COR-L47 (cell line): ENCODE measurements at regions not wholly inside any gene's neighbourhood (a gene's known extent, or its start where the extent isn't known, plus 50 kb on each side); places are given as distances from the start of the nearest gene placed in this dataset.
A peak's percentile ranks its signal among the peaks of the same experiment; 100 is the strongest.
"Not testable (repeated sequence)": the region's sequence is repeated elsewhere in the genome, so short reads cannot be mapped to it uniquely, and the experiment has no call there.

ENCODE experiments used
- DNase-seq: peaks from one replicate; lab custom pipeline; 2025; lab: John Stamatoyannopoulos, UW

DNA sequence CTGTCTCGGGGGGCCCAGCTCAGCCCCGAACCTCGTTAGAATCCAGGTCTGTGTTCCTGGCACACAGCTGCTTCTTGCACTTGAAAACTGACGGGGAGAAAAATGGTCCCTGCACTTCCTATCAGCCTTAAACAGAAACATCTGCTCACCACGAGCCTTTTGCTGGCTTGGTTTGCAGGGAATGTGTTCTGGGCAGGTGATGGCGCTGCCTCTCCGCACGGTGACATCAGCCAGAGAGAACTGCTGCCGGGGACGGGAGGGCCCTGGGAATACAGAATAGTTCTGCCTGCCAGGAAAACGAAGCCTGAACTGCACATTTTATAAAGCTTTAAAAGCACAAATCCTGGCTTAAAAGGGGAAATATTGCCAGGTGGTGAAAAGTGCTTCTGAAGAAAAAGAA is 622.5 kb downstream of the TYW1 start:
- no peak for DNase-seq

DNA sequence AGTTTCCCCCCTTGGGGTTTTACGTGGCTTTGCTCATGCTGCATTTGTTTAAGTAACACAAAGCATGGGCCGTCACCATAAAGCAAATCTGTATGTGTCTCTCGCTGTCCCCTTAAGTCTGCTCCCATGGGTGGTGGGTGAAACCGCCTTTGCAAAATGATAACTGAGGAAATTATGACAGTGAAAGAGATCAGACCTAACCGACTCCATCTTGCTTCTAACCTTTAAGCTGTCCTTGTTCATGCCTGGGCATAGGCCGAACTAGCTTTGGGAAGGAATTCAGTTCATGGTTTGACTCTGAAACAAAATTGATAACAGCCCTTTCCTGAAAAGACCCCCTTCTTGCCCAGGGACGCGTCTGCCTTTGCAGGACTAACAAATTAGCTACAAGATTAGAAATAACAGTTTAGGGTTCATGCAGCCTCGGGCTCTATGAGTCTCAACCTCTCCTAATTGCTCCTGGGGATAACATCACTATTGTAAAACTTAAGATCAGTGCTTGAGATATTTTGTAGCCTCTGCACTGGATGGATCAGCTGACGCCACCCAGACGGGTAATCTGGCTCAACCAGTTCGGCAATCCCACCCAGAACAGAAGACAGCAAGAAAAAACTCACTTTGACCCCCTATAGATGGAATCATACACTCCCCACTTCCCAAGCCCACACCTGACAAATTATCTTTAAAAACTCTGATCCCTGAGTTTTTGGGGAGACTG is 623.7 kb downstream of the TYW1 start:
- no peak for DNase-seq

DNA sequence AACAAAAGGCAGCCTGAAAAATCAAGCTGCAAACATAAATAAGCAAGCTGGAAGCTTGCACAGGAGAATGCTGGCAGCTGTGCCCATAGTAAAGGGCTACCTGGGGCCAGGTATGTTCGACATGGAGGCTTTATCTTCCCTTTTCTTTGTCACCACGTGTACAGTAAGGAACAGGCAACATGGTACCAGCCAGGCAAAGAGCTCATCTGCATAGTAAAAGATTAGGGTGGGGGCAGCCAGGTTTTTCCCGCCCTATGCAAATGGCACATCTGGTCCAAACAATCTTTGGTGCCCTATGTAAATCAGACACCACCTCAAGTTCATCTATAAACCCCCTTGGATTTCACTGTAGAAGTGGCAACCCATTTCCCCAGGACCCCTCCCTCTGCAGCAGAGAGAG is 625.1 kb downstream of the TYW1 start:
- DNase-seq: no peak

DNA sequence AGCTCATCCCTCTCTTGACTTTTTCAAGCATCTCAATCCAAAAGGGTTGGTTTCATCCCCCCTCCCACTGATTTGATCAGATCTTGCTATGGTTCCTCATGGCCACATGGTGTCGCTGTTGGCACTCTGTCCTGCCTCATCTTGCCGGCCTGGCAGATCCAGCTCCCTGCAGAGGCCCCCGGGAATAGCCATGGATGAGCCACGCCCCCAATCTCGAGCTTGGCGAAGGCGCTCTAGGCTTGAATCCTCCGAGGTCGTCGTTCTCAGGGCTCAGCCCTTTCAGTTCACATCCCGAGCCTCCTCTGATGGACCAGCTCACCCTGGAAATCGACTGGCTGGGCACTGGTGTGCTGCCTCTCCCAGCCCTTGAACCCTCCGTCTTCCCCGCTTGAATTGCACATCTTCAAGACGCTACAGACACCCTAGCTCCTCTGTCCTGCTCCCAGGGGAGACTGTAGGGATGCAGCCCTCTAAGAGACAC is 628.7 kb downstream of the TYW1 start:
- peak; percentile 80 for DNase-seq

DNA sequence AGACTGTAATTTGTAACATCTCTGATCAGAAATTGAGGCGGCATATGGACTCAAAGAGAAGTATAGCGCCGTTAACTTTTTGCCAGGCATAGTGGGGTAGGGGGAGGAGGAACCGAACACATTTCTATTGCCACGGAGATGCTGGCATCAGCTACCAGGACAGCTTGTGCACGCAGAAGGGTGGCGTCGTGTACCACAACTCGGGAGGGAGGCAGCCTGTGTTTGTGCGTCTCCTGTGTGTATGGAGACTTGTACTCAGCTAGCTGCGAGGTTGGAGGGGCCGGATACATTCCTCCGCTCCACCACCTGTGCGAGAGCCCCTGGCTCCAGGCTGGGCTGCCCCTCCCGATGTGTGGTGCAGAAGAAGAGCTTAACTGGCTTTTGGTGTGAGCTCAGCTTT is 634.8 kb downstream of the TYW1 start:
- DNase-seq: no peak

DNA sequence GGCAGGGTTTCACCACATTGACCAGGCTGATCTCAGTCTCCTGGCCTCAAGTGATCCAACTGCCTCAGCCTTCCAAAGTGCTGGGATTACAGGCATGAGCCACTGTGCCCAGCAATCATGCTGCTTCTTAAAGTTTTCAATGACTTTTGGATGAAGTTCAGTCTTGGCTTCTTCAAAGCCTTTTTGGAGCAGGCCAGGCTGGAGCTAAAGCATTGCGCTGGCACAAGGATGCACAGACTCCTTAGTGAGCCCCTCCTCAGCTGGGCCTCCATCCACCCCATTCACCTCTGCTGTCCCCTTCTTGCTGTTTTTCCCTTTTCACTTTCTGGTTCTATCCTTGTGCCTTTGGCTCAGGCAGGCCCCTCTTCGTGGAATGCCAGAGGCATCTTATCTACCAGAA is 638.6 kb downstream of the TYW1 start:
- DNase-seq: no peak

DNA sequence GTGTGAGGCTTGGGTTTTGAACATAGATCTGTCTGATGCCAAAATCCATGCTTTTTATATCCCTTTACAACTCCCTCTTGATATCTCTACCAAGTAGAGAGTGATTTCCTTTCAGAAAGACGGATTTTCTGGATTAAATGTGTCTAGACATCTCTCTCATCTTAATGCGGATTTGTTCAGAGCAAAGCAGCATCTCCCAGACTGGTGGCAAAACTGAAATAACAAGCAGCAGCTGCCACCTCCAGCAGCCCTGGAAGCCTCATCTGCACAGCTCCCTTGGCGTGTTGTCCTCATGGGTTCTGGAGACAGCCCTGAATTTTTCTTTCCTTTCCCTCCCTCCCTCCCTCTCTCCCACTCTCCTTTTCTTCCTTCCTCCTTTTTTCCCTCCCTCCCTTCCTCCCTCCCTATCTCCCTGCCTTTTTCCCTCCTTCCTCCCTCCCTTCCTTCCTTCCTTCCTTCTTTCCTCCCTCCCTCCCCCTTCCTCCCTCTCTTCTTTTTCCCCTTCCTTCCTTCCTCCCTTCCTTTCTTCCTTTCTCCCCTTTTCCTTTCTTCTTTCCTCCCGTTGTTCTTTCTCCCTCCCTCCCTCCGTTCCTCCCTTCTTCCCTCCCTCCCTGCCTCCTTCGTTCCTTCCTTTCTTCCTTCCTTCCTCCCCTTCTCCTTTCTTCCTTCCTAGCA is 639.9 kb downstream of the TYW1 start:
- no peak for DNase-seq

DNA sequence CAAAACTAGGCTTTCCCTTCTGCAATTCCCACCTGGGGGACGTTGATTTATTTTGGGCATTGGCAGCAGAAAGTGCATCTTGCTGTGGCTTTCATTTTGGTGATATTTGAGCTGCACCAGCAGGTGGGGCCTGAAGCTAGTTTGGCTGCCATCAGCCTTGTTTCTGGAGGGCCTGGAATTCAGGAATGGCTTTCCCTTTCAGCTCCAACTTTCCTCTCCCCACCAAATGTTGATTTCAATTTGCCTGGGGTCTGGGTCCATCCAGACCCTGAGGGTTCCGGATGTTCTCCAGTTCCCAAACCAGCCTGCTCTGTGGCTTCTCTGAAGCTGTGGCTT is 640.4 kb downstream of the TYW1 start:
- no peak for DNase-seq

DNA sequence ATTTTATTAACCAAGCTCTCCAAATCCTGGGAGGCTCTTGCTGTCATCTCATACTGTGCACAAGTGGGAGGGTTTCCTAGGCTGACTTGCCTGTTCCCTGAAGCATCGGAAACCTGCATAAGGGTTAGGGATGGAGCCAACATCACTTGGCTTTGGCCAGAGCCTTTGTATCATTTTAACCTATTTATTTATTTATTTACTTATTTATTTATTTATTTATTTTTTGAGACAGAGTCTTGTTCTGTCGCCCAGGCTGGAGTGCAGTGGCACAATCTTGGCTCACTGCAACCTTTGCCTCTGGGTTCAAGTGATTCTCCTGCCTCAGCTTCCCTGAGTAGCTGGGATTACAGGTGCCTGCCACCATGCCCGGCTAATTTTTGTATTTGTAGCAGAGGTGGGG is 645.9 kb downstream of the TYW1 start:
- not testable (repeated sequence) for DNase-seq

DNA sequence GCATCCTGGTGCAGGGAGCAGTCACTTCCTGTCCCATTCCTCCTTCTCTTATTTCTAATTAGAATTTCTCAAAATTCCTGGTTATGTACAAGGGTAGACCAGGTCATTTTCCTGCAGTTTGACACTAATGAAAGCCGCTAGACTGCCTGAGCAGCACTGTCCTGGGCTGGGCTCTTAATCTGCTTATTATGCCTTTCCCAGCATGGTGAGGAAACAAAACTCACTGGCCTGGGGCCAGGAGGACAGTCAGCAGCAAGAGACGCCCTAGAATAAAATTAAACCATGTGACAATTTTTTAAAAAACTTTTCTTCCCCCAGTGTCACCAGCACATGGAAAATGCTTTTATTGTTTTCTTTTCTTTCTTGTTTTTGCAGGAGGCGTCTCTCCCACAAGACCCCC is 647.5 kb downstream of the TYW1 start:
- no peak for DNase-seq

DNA sequence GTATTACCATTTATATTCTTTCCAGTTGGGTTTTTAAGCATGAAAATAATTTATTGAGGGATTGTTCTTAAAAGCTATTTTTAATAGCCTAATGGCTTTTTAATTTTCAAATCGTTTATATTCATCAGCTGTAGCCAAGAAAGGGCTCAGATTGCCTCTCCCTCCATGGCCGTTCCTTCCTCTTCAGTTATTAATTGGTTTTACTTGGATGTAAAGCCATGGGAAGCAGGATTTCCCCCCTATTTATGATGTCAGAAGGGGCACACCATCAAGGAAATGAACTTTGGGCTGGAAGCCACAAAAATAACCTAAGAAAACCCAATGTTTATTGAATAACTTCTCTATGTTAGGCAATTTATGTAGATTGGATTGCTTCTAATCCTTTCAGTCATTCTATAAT is 656.3 kb downstream of the TYW1 start:
- no peak for DNase-seq

DNA sequence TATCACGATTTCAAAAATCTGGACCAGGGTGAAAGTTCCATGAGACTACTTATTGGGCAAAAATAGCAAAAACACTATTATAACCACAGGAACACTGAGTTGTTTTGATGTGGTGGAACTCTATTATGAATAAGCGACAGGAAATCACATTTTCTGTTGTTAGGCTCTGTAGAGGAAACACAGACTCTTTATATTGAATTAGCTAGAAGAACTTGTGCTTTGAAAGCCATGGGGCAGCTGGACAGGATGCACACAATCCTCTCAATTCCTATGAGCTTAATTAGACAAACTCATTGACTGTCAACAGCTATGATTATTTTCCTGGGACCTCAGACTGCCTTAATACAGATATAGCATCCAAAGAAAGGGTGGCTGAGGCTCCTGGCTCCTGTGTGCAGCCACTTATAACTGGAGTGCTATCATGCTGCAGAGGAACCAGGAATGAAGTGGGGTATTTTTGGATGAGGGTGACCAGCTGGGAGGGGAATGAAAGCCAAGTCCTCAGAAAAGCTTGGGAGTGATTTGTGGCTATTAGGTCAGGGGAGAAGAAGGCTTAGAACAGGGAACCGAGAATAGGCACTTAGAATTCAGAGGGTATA is 657.3 kb downstream of the TYW1 start:
- no peak for DNase-seq

DNA sequence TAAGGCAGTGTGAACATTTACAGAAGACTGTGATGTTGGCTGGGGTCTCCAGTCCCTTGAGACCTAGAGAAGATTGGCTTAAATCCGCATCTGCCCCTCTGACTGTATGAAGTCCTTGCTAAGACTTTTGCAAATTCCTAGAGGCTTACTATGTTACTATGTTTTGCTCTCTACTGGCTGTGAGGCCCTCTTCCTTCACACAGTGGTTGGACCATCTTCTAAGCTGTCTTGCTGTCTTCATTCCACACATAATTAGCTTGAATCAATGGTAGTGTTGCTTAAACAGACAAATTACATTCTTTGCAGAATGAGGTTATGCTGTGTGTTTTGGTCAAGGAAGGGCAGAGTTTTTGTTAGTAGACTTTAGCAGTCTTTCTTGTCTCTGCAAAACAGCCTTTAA is 658.0 kb downstream of the TYW1 start:
- DNase-seq: no peak

DNA sequence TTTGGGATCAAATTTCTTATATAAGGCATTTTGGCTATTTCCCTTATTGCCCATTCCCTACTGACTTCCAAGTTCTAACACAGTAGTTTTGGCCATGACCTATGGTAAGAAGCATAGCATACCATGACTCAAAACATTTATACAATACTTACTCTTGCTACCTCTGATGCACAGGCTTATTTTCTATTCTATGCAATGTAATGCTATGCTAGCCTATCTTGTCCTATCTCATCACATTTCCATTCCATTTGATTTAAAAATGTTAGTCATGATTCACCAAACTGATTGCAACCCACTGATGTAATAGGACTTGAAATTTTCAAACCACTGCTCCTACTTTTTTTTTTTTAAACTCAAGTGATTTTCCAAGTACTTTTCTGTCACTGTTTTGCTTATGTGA is 658.5 kb downstream of the TYW1 start:
- no peak for DNase-seq

DNA sequence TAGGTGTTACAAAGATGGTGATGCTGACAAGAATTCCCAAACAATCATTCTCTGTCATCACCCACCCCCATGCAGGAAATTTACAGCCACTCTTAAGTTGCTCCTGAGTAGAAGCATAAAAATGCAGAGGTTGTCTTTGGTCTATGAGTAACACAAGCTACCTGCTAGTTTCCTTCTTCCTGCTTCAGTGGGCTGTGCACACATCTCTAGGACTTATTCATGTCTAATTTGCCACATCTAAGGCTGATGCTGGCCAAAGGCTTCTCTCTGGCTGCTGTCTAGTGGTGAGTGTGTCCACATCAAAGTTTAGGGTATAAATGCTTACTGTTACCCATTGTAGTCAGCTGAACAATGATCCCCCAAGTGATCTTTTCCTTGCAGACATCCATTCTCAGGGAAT is 662.5 kb downstream of the TYW1 start:
- no peak for DNase-seq

DNA sequence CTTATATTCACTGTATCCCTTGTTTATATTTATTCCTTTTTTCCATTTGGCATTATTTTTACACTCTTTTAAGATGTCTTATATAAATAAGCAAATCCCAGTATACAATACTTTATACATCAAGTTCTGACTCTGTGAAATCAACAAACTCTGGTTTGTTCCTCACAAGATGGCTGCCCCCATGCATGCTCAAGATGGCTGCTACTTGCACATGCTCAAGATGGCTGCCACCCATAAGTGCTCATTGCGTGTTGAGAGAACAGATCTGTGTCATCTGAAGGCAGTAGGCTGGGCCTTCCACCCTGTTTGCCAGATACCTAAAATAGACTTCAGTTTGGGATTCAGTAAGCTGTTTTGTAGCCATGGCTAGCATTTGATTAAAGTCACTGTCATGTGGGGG is 666.2 kb downstream of the TYW1 start:
- no peak for DNase-seq

DNA sequence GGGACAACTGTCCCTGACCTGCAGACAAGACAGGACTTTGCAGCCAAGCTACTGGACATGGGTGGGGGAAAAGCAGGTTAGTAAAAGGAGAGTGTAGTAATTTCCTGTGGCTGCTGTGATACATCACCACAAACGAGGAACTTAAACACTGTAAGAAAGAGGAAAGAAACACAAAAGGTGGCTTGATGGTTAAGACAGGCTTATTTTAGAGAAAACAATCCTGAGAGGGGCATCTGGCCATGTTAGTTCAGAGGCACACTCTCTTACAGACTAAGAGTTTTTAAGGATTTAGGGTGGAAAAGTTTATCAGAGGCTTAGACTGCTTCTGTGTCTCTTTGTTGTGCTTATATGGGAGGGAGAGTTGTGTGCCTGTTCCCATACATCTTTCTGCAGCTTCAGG is 667.0 kb downstream of the TYW1 start:
- no peak for DNase-seq

DNA sequence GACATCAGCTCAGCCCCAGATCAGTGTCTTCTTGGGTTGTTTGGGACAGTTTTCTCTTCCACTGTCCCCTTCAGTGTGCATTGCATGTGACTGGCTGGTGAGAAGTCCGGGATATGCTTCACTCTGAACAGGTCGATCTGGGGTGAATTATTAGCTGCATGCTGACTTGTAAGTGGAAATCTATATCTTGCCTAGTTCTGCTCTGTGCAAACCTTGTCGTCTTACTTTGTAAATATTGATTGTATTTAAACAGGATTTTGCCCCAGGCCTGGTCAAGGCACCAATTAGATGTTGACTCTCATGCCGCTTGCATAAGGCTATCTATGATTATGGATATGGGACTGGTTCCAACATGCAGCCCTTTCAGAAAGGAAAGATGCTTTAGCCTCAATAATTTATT is 669.7 kb downstream of the TYW1 start:
- not testable (repeated sequence) for DNase-seq

DNA sequence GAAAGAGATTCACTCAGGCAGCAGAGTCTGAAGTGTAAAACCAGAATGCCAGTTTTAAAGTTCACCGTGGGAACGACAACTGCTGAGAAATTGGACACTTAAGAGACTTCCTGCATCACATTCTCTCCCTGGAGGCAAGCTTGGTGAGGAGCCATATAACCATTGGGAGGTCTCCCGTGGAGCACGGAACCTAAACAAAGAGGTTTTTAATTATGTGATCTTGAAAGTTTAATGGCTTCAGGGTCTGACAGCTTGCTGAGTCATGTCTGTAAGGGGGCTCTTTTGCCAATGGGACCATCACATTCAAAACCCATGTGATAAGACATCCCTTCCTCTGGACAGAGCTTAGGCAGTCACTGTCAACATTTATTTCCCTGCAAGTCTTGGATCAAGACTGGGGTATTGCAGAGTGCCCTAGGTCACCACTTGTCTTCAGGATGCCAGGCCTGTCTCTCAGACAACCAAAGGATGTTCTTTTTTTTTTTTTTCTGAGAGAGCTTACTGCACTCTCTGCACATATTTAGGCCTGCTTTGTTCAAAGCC is 674.4 kb downstream of the TYW1 start:
- DNase-seq: no peak

DNA sequence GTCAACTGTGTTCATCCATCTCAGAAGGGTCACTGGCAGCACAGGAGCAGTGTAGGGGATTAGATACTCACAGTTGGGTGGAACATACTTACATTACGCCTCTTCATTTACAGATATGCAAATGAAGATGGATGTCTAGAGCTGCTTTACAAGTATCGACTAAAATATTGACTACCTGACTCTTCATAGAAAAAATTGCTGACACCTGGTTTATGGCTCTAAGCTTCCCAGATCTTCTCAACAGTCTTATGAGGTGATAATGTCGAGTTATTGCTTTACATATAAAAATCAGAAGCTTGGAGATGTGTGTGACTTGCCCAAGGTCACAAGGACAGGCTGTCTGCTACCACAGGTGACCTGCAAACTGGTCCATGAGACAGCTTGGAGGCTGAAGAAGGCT is 677.2 kb downstream of the TYW1 start:
- DNase-seq: no peak

DNA sequence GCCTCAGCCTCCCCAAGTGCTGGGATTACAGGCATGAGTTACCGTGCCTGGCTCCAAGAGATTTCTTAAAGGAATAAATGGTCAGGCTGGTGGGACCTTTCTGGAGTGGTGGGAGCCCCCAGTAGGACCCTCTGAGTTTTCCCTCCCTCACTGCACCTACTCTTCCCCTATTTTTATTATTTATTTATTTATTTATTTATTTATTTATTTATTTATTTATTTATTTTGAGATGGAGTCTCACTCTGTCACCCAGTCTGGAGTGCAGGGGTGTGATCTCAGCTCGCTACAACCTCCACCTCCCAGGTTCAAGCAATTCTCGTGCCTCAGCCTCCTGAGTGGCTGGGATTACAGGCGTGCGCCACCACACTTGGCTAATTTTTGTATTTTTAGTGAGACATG is 678.2 kb downstream of the TYW1 start:
- DNase-seq: not testable (repeated sequence)

DNA sequence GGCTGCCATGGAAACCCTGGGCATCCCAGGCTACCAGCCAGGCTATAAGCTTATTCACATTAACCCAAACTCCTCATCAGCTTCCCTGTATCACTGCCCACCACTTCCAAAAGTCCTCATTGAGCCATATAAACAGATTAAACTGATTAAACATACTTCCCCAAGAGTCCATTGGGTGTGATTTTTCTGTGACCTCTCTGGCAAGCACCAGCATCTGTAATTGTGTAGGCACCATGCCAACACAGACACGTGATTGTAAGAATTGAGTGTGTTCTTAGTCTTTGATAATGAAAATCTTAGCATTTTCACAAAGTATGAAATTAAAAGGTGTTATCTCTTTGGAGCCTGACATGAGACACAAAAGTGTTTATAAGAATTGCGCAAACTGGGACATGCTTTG is 679.3 kb downstream of the TYW1 start:
- DNase-seq: no peak

DNA sequence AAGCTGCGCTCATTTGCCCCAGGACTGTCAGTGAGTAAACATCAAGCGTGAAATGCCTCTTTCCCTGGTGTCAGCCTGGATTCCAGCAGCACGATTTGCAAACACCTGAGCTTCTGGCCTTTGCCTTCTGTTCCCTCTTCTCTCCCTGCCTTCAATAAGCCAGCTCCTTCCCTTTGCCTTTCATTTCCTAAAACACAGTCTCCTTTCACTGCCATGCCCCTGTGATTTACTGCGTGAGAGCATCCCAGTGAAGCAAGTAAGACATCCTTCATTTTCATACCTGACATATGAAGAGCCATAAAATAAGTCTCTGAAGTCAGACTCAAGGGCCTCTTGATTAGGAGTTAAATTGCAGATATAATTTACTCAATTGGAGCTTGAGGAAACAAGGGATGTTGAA is 681.8 kb downstream of the TYW1 start:
- DNase-seq: no peak
